NK-92 (cell line): ENCODE measurements at regions not wholly inside any gene's neighbourhood (a gene's known extent, or its start where the extent isn't known, plus 50 kb on each side); places are given as distances from the start of the nearest gene placed in this dataset.

Source experiments
- DNase-seq: peaks from one replicate; lab custom pipeline; 2025; ENCODE audit not compliant: unreplicated experiment; lab: John Stamatoyannopoulos, UW

DNA sequence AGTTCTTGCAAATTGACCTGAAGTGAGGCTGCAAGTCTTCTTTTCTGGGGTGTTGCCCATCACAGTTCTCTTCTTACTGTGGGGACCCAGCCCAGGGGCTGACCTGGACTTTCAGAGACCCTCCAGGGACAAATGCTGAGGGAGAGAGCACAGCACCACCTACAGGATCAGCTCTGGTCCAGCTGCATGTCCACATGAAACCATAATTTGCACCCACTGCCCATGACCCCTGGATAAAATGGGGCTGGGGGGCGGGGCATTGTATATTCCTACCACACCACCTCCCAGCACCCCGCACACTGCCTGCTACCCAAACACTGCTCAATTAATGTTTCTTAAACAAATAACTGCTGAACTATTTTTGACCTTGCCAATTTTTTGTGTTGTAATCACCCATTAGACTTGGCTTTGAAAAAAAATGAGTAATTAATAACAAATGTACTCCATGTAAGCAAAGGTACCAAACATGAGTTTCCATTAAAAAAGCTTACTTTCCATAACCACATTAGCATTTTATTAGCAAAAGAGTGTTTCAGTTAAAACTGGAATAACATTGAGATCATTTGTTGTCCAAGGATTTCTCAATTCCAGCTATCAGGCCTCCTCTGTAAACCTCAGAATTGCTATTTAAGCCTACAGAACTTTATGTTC lies 168.0 kb upstream of the RAB4A start:
- DNase-seq, result no peak

DNA sequence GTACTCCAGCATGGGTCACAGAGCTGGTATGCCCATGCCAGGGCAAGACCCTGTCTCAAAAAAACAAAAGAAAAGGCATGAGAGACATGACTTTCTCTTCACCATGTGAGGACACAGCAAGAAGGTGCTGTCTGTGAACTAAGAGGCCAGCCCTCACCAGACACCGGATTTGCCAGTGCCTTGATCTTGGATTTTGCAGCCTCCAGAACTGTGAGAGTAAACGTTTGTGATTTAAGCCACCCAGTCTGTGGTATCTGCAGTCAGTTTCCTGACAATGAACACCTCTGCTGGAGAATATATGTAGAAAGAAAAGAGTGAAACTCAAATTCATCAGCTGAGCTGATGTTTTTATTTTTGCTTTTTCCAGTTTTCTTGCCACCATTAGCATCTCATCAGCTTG lies 166.3 kb upstream of the RAB4A start:
- no peak for DNase-seq

DNA sequence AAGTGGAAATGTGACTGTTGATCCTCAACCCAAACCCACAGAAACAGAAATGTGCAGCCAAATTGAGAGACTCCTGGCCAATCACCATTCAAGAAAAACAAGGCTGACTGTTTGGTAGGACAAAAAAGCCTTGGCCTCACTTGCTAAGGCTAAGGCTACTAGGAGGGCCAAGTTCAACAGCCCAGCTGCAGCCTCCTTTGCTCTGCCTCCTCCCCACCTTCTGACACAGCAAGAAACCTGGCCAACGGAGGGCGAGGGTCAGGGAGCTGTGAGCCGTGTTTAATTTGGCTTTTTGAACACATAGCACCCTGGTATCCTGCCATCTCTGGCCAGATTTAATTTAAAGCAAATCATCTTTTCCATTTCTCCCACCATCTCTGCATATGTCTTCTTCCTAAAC lies 165.8 kb upstream of the RAB4A start:
- no peak for DNase-seq

DNA sequence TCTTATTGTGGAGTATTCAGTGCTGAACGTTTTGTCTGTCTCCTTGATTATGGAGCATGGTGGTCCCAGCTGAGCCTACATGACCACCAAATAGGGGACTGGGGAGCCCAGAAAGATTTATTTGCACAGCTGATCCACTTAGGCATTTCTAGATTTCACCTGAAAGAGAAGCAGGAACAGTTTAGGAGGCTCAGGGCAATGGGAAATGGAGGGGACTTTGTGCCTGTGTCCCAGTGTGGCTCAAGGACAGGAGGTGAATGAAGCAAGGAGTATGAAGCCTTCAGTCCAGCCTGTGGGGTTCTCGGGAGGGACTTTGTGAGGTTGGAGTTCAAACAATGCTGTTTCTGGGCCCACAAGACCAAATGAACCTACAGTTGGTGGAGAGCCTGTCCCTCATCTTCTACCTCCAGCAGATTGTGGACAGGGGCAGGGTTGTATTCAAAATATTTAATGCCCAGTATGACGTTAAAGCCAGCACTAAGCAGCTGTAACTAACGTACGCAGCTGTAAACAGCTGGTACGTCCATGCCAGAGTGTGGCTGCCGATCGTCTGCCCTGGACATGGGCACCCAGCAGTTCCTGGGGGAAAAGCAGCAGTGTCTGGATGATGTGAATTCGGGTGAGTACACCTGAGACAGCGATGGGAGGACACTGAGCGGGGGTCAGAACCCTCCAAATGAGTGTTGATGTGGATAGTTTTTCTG lies 164.9 kb upstream of the RAB4A start:
- DNase-seq, result no peak

DNA sequence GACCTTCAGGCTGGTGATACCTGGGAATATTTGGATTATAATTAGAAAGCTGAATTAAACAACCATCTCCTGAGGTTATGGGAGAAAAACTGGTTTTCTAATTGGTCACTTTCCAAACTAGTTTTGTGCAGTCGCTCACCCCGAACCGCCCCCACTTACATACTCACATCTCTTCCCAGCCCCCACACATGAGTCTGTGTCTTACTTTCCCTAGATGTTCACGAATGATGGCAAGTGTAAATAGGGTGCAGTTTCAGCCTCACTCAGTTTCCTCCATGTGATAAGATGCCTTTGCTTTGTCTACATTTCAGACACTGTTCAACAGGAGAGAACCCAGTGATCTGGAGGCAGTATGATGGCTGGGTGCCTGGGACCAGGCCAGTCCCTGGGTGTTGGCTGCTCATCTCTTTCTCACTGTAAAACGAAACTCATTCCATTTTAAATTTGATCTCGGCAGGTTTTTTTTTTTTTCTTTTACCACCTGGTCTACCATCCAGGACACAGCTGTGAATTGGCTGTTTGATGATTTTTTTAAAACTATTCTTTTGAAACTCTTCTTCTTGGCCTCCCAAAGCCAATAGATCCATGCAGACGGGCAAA lies 164.3 kb upstream of the RAB4A start:
- no peak for DNase-seq

DNA sequence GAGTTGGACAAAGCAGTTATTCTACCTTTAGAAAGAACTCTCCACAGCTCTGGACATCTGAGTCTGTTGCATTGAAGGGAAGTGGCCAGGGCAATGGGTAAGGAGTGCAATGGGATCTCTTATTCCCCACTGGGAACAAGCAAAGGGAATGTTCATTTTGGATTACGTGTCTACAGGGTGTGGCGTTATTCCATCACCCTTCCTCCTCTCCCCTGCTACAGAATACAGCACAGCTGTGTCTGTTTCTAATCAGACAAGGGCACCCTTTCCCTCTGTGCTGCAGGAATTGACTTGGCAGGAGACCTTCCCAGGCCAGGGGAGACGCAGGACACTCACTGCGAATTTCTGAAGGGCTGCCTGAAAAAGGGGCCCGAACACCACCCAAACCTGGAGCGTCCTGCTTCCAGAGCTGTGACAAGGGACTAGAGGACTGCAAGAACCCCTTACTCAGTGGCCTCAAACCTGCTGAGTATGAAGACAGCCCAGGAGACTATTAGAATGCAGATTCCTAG lies 163.6 kb upstream of the RAB4A start:
- DNase-seq, result no peak

DNA sequence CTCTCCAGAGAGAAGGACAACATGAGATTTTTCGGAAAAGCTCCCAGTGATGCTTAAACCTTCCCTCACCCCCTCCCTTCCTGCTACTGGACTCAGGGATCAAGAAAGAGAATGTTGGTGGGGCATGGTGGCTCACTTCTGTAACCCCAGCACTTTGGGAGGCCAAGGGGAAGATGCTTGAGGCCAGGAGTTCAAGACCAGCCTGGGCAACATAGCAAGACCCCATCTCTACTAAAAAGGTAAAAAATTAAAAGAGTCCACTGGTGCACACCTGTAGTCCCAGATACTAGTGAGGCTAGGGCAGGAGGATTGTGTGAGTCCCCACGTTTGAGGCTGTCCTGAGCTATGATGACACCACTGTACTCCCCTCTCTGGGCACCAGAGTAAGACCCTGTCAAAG lies 162.9 kb upstream of the RAB4A start:
- no peak for DNase-seq

DNA sequence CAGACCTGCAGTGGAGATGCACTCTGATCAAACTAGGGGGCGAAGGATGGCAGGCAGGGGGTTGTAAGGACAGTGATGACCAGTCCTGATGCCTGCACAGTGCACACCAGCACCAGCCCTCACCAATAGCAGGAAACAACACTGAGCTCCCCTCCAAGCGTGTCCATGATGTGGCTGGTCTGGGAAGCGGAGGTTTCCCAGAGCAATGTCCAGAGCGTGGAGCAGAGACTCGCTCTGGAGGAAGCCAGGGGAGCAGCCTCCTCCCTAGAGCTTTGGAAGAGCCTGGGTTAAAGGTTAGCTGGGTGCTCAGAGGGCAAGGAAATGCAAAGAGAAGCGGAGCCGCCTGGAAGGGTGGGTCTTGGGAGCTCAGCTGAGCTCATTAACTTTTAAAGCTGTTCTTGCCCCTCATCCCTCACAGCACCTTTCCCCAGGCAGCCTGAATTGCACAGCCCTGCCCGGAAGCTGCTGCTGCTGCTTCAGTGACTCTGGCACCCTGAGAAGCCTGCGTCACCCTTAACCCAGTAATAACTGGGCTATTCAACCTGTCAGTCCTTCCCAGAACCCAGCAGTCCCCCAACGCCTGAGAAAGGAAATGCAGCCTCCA lies 162.2 kb upstream of the RAB4A start:
- no peak for DNase-seq

DNA sequence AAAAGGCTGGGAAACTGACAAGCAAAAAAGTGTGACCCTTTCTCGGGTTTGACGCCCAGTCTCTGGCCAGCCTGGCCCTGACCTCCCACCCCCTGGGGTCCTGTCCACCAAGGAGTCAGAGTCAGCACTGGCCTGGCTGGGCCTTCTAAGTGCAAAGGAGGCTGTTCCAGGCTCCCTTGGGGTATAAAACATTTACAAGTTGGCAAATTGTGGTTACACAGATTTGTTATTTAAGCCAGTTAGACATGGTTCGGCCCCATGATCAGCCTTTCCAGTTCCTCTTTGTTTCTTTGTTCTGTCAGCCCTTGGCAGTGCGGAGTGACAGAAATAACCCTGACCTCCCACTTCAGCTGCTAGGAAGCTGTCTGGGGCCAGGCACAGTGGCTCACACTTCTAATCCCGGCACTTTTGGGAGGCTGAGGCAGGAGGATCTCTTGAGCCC lies 161.6 kb upstream of the RAB4A start:
- DNase-seq, result no peak

DNA sequence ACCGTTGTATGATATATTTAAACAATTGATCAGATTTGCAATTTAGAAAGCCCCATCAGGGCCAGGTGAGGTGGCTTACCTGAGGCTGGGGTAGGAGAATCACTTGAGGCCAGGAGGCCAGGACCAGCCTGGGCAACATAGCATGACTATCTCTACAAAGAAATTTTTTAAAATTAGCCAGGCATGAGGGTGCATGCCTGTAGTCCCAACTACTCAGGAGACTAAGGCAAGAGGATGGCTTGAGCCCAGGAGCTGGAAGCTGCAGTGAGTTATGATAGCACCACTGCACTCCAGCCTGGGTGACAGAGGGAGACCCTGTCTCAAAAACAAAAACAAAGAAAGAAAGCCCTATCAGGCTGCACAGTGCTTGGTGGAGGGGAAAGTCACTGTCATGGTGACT lies 159.9 kb upstream of the RAB4A start:
- DNase-seq, result no peak

DNA sequence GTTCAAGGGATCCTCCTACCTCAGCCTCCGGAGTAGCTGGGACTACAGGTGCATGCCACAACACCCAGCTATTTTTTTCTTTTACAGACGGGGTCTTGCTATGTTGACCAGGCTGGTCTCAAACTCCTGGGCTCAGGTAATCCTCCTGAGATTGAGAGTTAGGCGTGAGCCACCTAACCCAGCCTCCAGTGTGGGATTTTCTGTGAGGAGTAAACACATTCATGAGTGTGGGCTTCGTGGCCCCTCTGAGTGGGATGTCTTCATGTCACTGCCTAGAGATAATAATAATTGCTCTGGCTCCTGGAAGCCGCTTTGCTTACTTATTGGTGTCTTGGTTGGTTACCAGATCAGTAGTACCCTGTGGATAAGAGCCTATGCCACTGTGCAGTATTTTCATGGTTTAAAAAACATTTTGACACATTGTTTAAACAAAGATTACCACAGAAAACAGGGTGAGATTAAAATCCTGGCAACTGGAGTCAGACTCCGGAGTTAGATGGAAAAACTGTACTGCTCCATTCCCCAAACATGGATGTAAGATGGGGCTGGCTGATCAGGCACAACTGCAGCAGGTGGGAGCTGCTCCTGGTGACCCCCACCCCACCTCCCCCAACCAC lies 159.1 kb upstream of the RAB4A start:
- no peak for DNase-seq

DNA sequence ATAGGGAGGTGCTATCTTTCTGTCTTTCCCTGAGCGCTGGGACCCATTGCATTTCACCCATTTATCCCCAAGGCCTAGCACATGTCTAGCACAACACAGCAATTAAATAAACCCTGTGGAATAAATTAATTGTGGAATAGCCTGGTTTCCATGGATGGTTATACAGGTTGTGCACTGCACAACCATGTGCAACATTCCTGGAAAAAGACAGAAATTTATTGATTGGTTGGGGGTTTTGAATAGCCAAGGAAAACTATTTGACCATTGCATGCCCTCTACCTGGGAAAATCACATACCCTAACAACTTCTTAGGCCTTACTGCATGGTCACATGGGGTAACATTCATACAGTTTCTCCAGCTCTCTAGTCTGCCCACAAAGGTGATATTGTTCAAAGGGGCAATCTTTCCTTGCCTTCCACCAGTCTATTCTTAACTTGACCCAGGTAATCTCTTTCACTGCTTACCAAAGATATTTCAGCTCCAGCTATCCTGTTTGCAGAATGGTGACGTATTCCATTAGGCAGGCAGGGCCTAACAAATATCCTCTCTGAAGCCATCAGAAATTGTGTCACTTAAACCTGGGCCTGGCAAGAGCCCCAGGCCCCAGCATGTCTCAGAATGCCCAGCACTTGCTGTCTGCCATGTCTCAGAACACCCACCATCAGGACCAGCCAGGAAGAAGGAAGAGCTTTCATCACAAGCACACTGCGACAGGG lies 157.9 kb upstream of the RAB4A start:
- DNase-seq, result no peak

DNA sequence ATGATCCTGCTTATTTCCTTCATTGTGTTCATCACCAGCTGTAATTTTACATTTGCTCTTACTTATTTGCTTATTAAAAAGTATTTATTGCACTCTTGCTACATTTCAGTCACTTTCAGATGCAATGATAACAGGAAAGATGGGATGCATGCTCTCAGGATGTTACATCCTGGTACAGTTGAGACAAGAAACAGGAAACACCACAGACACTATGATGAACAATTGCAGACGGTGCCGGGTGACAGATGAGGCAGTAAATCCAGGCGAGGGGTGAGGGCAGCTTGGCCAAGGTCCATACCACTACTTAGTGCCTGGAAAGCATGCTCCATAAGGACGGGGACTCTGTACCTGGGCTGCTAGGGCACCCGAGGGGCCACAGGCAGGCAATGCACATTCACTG lies 156.6 kb upstream of the RAB4A start:
- DNase-seq, result no peak

DNA sequence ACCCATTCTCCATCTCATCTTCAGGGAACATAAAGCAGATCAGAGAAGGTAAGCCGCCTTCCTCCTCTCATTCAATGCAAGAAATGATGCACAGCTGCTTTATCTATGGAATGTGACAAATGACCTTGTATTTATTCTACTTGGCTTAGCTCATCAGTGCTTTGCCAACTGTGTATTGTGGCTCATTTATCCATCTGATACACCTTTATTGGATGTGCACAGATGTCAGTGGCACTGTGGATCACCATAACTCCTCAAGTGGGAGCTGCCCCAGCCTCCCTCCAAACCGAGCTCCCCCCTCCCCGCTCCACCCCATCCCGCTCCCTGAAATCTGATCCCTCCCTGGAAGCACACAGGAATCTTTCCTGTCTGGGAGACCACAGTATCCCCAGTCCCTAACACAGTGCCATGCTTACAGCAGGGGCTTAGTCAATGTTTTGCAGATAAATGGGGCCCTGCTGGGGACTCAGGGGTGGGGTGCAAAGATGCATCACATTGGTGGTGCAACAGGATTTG lies 156.0 kb upstream of the RAB4A start:
- no peak for DNase-seq

DNA sequence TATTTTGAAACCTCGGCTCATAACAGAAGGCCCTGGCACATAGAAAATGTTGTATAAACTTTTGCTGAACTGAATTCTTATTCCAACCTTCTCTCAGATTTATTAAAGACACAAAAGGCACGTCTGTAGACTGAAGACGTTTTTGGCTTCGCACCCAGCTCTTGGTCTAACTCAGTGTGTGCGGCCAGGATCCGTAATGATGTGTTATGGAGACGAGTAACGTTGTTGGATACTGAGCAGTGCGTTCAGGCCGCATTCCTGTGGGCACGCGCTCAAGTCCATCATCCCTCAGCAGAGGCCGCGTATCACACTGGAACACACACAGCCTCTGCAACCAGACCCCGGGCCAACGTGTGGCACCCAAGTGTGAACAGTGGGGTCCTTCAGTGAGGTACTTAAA lies 154.8 kb upstream of the RAB4A start:
- no peak for DNase-seq

DNA sequence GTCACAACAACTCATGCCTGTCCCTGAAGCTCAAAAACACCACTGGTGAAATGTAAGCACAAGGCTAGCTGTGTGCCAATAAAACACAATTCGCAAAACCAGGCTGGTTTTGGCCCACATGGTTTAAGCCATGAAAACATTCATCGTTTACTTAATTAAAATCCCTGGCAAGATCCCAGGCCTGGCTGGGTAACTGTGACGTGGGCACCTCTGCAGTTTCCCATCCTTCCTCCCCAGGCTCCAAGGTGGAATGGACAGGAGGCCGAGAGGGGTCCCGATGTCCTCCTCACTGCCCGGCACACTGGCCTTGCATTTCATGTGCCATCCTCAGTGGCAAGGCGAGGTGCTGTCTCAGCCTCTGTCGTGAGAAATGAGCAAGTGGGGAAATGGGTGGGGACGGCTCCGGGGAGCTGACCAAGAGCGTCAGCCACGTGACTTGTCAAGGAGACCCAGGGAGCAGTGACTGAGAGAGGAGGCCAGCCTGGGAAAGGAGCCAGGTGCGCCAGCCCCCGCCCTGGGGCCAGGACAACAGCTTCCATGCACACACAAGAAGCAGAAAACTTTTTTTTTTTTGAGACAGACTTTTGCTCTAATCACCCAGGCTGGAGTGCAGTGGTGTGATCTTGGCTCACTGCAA lies 153.1 kb upstream of the RAB4A start:
- no peak for DNase-seq

DNA sequence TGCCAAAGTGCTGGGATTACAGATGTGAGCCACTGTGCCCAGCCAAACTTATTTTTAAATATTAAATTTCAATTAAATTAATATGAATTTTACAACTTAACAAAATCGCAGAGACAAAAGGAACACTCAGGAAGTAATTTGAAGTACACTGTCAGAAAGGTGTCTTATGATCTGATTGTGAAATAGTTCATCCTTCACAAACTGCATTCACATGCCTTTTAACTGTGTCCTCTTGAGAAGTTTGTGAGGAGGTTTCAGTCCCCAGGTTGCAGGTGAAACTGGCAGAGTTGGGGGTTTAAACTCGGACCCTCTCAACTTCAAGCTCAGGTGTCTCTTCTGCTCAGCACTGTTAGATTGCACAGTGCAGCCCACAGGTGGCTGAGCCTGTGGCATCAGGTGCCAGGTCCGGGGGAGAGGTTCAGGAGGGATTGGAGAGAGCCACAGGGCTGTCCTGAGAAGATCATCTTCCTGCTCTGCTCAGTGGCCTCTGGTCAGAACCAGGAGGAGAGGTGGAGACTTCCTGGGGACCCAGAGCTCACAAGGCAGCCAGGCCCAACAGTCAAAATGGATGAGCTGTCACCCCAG lies 152.3 kb upstream of the RAB4A start:
- DNase-seq, result no peak

DNA sequence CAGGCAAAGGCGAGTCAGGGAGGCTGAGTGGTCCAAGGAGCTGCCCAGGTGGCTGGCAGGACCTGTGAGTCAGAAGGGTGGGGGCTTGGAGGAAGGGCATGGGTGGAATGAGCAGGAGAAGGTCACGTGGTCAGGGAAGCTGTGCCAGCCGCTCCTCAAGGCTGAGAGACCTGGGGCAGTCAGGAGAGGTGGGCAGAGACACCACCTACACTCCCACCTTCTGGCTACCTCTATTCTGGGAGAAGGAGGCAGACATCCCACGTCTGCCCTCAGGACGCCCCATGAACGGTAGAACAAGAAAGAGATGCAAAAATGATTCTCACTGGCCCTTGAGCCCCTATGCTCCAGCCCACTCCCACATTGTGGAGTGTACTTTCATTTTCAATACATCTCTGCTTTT lies 151.8 kb upstream of the RAB4A start:
- DNase-seq, result no peak

DNA sequence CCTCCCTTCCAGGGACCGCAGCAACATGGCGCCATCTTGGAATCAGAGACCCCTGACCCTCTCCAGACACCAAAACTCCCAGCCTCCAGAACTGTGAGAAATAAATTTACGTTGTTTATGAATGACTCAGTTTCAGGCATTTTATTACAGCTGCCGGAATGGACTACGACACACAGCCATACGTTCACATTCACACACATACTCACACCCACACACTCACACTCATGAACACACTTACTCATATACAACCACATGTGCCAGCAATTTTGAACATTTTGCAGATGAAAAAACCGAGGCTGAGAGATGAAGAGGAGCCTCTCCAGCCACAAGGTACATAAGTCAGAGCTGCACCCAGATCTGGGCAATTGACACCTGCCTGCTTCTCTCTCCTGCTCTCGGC lies 151.0 kb upstream of the RAB4A start:
- DNase-seq, result no peak
